ENCODE measurements at regions not wholly inside any gene's neighbourhood (a gene's known extent, or its start where the extent isn't known, plus 50 kb on each side); places are given as distances from the start of the nearest gene placed in this dataset.
"Not testable (repeated sequence)": the region's sequence is repeated elsewhere in the genome, so short reads cannot be mapped to it uniquely, and the experiment has no call there.

DNA sequence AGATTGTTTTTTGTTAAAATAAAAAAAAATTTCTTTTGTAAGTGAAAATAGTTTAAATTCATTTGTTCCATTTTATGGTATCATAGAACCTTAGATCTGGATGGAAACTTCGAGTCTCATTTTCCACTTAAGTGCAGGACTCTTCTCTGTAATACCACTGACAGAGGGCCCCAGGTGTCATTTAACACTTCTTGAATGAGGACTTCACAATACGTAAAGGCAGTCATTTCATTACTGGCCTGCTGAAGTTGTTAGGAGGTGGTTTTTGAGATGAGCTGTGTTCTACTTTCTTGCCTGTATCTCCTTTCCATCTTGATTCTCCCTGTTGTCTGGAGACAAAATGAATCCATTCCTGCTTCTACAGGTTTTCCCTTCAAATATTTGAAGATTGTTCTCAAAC is 455.3 kb downstream of the DMRT2 start:
- DNase-seq: no peak

DNA sequence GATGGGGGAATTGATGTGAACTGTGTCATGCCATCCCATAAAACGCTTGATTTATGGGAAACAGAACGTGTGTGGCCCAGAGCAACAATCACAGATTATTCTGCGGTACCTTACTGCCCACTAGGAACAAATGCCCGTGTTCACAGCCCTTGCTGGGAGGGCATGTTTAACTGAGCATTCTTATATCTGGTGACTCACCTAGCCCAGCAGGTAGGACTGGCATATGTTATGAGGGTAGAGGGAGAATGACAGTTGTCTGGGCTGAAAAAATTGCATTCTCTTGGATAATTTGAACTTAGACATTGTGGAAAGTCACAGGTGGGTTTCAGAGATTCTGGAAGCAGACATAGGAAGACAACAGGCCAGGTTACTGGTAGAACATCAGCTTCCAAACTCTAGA is 460.6 kb downstream of the DMRT2 start:
- no peak for DNase-seq

DNA sequence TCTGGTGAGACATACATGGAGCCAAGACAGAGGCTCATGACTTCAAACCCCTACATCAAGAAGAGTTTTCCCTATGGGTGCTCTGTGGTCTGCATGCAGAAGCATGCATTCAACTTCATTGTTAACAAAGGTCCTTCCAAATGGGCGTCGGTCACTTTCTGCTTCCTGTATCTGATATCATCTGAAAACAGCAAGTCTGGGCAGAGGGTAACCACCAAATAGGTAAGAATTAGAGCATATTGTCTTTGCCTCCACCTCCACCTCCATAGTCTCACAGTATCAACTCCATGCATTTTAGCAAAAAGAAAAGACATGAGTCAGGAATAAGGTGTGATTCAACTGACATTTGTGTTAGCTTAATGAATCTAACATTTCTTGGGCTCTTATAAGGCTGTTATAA is 462.9 kb downstream of the DMRT2 start:
- no peak for DNase-seq

DNA sequence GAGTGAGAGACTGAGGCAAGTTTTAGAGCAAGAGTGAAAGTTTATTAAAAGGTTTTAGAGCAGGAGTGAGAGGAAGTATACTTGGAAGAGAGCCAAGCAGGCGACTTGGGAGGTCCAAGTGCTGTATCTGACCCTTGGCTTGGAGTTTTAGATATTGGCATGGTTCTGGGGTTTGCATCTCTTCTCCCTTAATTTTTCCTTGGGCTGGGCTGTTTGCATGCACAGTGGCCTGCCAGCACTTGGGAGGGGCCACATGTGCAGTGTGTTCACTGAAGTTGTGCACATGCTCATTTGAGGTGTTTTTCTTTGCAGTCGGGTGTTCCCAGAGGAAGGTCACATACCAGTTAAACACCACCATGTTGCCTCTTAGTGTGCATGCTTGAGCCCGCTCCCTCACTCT is 464.1 kb downstream of the DMRT2 start:
- DNase-seq: no peak

DNA sequence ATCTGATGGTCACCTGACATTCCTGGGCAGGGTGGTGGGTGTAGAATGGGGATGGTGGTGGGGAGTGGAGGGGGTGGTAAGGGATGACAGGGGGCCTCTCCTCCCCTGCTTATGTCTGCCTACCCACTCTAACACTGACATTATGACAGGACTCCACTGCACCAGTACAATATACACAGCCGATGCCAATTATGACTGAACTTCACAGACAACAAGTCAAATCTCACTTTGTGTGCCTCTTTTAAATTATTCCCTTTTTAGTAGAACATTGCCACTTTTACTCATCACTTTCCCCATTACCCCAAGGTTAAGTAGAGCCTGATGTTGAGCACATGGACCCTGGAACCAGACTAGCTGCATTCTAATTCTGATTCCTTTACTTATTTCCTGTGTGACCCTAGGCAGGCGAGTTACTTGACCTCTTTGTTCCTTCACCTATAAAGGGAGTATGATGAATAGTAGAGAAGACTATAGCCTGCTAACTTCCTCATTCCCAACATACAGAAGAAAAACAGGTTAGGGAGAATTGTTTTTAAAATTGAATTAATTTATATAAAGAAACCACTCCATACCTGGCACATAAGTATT is 464.7 kb downstream of the DMRT2 start:
- DNase-seq: no peak

DNA sequence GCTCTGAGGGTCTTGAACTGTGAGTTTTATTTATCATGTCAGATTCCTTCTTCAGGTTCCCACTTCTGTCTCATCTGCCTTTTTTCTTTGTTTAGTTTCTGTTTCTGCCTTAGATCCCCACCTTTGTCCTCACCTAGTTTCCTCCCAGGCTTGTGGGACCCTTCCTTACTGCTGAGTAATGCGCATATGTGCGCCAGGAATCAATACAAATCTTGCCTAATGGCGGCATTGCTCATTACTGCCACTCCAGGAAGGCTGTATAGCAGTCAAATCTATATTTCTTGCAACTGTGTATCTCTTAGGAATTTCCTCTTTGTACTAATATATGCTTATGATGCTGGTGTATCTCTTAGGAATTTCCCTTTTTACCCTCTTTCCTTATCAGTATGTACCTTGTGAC is 465.4 kb downstream of the DMRT2 start:
- no peak for DNase-seq

DNA sequence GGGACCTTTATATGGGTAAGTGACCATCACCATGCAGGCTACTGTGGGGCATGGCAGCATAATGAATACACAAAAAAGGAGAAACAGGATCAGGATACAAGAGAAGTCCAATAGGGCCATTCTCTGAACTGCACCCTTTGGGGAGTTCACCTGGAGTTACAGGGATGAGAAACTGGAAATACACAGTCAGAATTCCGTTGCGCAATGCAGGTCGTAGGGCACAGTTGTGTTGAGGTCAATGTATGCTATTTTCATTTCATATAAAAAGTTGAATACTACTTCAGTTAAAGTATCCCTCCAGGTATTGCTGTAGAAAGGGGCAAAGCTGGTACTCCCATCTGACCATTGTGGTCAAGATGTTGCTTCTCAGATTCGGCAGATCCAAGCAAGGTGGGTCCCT is 471.4 kb downstream of the DMRT2 start:
- no peak for DNase-seq

DNA sequence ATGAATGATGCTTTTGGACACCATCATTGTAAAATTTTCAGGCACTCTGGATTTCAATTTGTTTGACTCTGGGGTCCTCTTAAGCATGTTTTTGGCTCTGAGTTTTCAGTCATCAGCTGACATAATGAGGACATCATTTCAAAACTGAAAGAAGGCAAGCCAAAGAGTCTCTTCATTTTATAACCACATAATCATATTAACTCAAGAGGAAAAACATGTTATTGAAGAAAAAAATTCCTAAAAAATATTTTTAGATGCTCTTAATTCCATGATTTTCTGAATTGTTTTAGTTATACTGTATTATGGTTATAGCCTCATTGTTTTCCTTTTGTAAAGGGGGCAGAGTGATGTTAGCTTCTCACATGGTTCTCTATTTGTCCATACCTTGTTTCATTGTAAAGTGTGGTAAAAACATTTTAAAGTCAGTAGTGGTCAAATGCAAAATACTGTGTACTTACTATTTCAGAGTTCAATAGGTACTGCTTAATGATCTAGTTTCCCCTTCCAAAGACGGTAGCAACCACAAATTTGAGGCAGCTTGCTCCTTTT is 472.1 kb downstream of the DMRT2 start:
- DNase-seq: no peak

DNA sequence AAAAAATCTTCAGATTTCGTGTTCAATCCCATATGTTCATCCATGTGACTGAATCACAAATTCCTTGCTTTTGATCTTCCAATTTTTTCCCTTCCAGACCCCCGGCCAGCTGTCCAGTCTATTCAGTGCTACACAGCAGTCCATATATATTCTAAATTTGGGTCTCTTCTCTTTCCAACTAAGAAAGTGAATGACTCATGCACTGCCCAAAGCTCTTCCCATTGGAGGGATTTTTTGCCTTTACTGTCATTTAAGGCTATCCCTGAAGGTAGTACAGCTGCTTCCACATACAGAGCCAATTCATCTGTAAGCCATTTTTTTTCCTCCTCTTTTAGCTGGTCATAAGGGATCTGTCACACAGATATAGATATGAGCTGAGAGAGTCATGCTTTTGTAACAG is 478.3 kb downstream of the DMRT2 start:
- no peak for DNase-seq

DNA sequence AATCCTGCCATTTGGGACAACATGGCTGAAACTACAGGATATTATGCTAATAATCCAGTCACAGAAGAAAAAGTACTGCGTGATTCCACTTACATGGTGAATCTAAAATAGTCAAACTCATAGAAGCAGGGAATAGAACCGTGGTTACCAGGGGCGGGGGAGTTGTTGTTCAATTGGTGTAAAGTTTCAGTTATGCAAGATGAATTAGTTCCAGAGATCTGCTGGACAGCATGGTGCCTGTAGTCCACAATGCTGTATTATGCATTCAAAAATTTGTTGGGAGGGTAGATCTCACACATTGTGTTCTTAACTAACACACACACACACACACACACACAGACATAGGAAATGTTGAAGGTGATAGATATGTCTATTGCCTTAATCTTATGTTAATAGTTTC is 480.5 kb downstream of the DMRT2 start:
- DNase-seq: no peak

DNA sequence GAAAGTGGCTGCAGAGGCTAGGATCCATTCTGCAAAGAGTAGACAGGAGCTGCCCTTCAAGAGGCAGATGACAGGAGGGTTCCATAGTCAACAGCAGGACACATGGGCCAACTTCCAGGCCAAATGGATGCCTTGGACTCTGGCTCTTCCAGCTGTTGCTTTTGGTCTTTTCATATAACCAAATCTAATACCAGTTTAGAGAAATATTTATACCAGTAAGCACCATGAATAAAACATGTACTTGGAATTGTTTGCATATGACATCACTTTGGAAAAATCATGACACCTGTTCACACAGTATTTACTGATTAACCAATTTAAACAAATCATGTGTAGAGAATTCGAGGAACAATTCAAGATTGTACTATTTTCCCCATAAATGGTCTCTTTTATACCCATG is 481.3 kb downstream of the DMRT2 start:
- DNase-seq: no peak

DNA sequence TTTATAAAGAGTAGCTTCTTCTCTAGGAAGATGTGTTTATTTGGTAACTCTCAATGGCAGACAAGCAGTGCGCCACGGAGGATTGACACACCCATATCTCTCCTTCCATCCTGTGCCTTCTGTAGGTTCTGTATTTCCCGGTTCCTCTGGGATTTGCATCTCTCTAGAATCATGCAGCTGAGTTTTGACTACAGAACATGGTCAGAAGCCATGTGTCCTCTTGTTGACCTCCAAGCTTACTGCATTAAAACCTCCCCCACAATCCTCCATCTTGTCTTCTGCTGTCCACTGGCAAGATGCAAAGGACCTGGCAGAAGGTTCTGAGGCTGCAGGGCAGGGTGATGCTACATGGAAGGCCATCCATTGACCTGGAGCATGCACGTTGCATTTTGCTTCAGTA is 482.0 kb downstream of the DMRT2 start:
- DNase-seq: no peak

DNA sequence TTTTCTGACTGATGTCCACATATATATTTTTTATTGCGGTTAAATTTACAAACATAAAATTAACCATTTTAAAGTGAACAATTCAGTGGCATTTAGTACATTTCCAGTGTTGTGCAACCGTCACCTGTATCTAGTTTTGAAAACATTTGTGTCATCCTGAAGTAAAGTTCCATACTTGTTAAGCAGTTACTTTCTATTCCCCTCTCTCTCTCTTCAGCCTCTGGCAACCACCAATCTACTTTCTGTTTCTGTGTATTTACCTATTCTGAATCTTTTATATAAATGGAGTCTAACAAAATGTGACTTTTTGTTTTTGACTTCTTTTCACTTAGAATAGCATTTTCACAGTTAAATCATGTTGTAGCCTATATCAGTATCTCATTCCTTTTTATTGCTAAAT is 480.1 kb upstream of the SMARCA2 start:
- DNase-seq: no peak

DNA sequence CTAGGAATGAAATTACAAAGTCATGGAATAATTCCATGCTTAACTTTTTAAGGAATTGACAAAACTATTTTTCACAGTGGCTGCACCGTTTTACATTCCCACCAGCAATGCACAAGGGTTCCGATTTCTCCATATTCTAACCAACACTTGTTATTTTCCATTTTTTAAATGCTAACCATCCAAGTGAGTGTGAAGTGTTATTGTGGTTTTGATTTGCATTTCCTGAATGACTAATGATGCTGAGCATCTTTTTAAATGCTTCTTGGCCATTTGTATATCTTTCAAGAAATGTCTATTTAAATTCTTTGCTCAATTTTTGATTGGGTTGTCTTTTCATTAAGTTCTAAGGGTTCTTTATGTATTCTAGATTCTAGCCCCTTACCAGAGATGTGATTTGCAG is 479.5 kb upstream of the SMARCA2 start:
- no peak for DNase-seq

DNA sequence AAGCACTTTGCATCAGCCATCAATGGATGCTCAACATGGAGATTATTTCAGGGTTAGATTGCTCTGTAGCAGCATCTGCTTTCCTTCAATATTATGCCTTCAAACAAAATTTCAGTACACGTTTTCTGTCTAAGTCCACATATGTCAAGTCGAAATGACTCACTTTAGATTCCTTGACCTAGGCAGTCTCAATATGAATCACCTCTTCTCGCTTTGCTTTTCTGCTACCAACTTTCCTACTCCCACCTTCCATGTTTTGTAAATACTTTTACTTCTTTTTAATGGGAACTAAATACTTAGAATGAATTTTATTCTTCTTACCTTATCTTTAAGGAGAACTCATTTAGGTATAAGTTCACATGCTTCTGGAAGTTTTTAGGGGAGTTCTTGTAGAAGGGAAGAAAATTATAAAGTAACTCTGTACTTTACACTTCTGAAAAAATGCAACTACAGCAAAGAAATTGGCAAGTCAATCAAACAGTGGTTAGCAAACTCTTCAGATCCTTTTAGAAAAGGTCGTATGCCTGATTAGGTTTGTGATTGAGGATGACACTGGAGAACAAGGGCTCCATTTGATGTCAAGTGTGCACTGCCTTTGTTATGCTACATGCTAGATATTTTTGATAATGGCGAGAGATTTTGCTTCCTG is 478.5 kb upstream of the SMARCA2 start:
- no peak for DNase-seq

DNA sequence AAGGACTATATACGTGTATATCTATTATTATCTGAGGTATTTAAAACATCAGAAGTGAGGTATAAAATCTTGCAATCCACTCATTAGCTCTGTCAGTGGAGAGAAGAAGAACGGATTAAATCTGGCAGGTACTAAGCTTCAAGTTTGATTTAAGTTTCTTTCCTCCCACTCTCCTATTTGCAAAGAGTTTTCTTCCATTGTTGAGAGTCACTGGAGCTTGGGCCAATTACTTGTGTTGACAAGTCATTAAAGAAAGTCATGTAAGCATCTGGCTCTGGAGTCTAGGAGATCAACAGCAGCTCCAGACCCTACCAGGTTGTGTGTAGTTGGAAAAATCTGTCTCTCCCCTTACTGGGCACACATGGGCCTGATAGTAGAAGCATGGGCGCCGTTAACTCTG is 476.8 kb upstream of the SMARCA2 start:
- DNase-seq: no peak

DNA sequence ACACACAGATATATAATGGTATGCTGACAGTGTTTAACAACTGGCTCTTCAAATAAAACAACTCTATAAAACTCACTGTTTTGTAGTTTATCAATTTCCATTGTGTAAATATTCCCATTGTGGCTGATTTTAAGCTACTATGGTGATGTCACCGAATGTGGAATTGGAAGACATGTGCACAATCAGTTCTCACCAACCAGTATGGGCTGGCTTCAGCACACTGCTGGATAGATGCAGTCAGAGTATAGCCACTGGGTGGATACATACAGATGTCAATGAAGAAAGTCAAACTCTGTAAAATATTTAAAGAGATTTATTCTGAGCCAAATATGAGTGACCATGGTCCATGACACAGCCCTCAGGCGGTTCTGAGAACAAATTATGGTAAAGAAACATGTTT is 475.9 kb upstream of the SMARCA2 start:
- no peak for DNase-seq

DNA sequence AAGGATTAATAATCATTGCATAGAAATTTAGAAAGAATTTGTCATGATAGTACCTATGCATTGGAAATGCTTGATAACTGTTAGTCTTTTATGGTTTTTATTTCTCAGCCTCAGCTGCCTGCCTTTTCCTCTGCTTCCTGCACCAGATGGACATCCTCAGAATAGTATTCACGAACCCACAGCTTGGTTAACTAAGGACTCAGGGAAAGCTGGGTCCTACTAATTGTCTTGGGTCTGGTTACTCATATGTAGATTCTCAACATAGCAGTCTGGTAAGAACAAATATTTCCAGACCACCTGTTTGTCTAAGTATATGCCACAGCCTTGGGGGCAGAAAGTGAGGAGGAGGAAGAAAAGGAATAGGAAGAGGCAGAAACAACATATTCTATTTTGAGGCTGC is 464.5 kb upstream of the SMARCA2 start:
- no peak for DNase-seq

DNA sequence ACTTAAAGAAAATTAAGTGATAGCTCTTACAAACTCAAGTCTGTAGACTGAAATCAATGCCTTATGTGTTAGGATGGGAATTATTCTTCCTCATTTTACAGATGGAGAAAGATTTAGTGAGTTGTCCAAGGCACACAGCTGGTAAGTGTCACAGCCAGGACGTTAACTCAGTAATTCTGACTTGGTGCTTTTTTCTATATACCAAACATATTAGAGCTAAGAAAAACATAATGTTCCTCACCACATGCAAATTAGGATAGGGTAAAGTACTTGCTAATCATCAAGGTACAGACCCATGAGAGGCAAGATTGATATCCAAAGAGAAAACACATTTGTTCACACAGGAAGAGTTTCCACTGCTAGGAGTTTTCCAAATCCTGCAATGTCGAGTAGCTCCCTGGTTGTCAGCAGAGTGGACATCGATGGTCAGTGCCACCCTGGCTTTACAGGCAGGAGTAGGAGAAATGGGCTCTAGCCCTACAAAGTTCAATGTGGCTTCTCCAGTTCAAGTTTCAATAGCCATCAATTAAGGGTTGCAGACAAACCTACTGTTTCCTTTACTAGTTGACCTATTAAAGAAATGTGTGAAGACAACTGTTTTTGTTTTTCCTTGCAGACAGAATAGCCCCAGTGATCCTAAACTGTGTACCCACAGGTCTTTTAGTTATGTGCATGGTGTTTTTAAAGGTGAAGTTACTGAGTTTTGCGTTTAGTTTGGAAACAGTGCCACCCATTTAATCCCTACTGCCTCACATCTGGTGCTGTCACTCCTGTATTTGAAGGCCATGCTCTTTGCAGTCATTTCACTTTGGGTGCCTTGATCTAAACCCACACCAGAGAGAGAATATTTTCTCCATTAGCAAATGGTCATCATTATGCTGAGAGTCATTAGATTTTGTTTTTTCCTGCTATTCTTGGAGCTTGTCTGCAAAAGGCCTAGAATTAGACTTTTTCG is 460.8 kb upstream of the SMARCA2 start:
- DNase-seq: no peak

DNA sequence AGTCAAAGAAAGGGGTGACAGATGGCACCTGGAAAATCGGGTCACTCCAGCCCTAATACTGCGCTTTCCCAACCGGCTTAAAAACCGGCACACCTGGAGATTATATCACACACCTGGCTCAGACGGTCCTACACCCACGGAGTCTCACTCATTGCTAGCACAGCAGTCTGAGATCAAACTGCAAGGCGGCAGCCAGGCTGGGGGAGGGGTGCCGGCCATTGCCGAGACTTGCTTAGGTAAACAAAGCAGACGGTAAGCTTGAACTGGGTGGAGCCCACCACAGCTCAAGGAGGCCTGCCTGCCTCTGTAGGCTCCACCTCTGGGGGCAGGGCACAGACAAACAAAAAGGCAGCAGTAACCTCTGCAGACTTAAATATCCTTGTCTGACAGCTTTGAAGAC is 456.5 kb upstream of the SMARCA2 start:
- not testable (repeated sequence) for DNase-seq

DNA sequence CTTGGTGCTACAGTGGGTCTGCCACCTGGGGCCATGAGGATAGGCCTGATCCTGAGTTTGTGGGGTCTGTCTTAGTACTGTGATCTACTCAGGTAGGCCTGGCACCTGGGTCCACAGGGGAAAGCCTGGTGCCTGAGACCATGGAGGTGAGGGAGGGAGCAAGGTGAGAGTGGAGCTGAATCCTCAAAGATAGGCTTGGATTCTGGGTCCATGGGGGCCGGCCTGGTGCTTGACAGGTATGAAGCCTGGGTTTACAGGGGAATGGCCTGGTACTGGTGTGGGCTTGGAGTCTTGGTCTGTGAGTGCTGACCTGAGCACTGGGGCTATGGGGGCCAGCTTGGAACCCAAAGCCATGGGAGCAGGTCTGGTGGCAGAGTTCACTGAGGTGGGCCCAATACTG is 439.2 kb upstream of the SMARCA2 start:
- no peak for DNase-seq

DNA sequence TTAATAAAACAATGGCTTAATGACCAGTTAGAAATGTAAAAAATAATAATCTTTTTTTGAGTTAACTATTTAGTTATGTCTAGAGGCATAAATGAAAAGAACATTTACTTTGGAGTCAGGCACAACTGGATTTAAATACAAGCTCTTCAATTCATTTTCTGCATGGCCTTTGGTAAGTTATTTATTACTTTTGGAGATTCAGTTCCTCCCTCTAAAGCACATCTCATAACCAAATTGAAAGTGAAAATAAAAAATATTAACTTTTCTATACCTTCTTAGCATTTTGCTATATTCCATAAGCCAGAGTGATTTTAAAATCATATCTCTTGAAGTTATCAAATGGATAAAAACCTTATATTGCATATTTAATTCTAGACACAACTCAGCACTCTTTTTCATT is 434.9 kb upstream of the SMARCA2 start:
- DNase-seq: no peak

DNA sequence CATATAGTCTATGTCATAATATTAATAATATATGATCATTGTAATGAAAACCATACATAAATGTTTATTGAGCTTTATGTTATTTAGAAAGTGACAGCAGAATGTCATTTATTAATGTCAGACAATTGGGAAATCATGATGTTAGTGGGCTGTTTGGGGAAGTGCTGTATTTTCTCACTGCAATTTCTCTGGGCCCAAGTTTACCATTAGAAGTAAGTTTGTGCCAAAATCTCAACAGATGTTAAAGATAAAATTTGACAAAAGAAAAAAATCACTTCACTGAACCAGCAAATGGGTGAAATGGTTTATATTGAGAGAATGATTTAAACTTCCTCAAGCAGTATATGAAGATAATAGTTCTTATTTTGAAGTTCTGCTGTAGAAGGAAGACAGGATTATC is 433.2 kb upstream of the SMARCA2 start:
- DNase-seq: no peak

DNA sequence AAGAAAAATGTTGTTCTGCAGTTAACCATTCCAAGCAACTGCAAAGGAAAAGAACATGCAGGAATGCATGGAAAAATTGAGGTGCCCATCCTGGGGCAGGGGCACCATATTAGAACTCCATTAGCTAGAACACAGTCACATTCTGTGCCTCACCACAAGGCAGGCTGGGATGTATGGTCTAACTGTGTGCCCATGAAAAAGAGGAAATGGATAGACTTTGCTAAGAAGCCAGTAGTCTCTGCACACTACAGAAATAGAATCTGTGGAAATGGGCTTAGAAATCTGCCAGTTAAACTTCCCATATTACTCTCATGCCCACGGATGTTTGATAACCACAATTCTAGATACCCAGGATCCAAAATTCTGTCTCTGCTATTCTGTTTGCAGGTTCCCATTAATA is 423.8 kb upstream of the SMARCA2 start:
- no peak for DNase-seq
